Small intestine (tissue), 7 donors: ENCODE measurements at regions not wholly inside any gene's neighbourhood (a gene's known extent, or its start where the extent isn't known, plus 50 kb on each side); places are given as distances from the start of the nearest gene placed in this dataset.

Source experiments
- DNase-seq, 2 donors: peaks; one replicate each; pipeline versions ENCODE4 v3.0.0 to v3.0.0-alpha.2; 2013
- FAIRE-seq: peaks from 2 replicates; lab custom pipeline; 2012; peaks lifted over from hg19 to GRCh38; lab: Jason Lieb, UNC
- H3K27ac ChIP-seq, 3 donors: one replicate each; pipeline ENCODE4 v1.5.1; 2013; ENCODE audit warnings: low read length in 2 of 3, mild to moderate bottlenecking in 2 of 3, control low read depth in 1 of 3, inconsistent platforms in 1 of 3, low read depth in 1 of 3, moderate library complexity in 1 of 3
- H3K27me3 ChIP-seq, 3 donors: one replicate each; pipeline ENCODE4 v1.6.1; 2013; ENCODE audit warnings: low read length in 3 of 3, inconsistent platforms in 1 of 3; ENCODE audit not compliant: control insufficient read depth in 3 of 3, insufficient read depth in 3 of 3
- H3K36me3 ChIP-seq, 3 donors: one replicate each; pipeline ENCODE4 v1.6.1; 2013; ENCODE audit warnings: low read length in 3 of 3, inconsistent platforms in 1 of 3, low read depth in 1 of 3, mild to moderate bottlenecking in 1 of 3, moderate library complexity in 1 of 3; ENCODE audit not compliant: control insufficient read depth in 3 of 3, insufficient read depth in 2 of 3
- H3K4me1 ChIP-seq, 3 donors: one replicate each; pipeline ENCODE4 v1.6.1; 2013; ENCODE audit warnings: low read length in 2 of 3, inconsistent platforms in 1 of 3, low read depth in 1 of 3, mild to moderate bottlenecking in 1 of 3, moderate library complexity in 1 of 3; ENCODE audit not compliant: control insufficient read depth in 3 of 3, insufficient read depth in 2 of 3
- H3K4me3 ChIP-seq, 3 donors: one replicate each; pipeline ENCODE4 v1.5.1; 2013; ENCODE audit warnings: low read length in 3 of 3, control low read depth in 1 of 3, inconsistent platforms in 1 of 3, low read depth in 1 of 3, mild to moderate bottlenecking in 1 of 3, moderate library complexity in 1 of 3
- H3K9me3 ChIP-seq, 2 donors: one replicate each; pipeline ENCODE4 v1.6.1; 2013; ENCODE audit warnings: low read depth in 1 of 2, low read length in 1 of 2; ENCODE audit not compliant: control insufficient read depth in 2 of 2, insufficient read depth in 1 of 2
- WGBS, 3 donors: extraction: QIAGEN DNeasy Blood & Tissue Kit; methylation state at CpG; one replicate each; pipeline ENCODE4 v1.1.7; 2013; 5-methylcytosine and 5-hydroxymethylcytosine counted together
- donor health status: healthy with polysubstance abuse.
- donor health status: control.
- donor health status: control.
- donor health status: Bipolar disorder and iron deficiency.
- donor health status: healthy.

GRCh38 chr16:35910409-35910808 is 2451.0 kb downstream of the TP53TG3F start:
- H3K36me3 ChIP-seq = no peaks in the 10 kb centered on the region
- DNase-seq (no peak), FAIRE-seq (no peak)
- WGBS, 3 donors = 72 to 80% (median 79%) methylated on average over 4 of the region's 4 CpGs
- H3K4me3 ChIP-seq = no peak overlapping the region
- peaks cover 0 to 34% of the 10 kb centered on the region in 2 donors for H3K9me3 ChIP-seq
- H3K4me1 ChIP-seq = no peaks in the 10 kb centered on the region
- H3K27ac ChIP-seq = no peak overlapping the region
- H3K27me3 ChIP-seq = no peaks in the 10 kb centered on the region

GRCh38 chr16:35911899-35912298 is 2452.5 kb downstream of the TP53TG3F start:
- FAIRE-seq = no peak
- WGBS, 3 donors = 84 to 90% (median 85%) methylated on average over 8 of the region's 8 CpGs

GRCh38 chr16:35931722-35932121 is 2472.3 kb downstream of the TP53TG3F start:
- 77 to 82% (median 79%) methylated on average over 3 of the region's 3 CpGs for WGBS, 3 donors
- no peaks in the 10 kb centered on the region for H3K36me3 ChIP-seq
- no peak overlapping the region for H3K4me3 ChIP-seq
- no peaks in the 10 kb centered on the region for H3K4me1 ChIP-seq
- no peaks in the 10 kb centered on the region for H3K9me3 ChIP-seq
- H3K27ac ChIP-seq = no peak overlapping the region
- DNase-seq (no peak), FAIRE-seq (no peak)
- no peaks in the 10 kb centered on the region for H3K27me3 ChIP-seq

More at GRCh38 chr16:35911899-35912298, 2452.5 kb downstream of the TP53TG3F start:
- Histone ChIP-seq H3K4me1 (no peaks in the 10 kb centered on the region), H3K36me3 (no peaks in the 10 kb centered on the region), H3K27ac (no peak overlapping the region), H3K27me3 (no peaks in the 10 kb centered on the region), H3K4me3 (no peak overlapping the region), H3K9me3 (peaks cover 0 to 30% of the 10 kb centered on the region in 2 donors)
- no peak for DNase-seq
